Endodermal cell (in vitro differentiated cells): ENCODE measurements at regions not wholly inside any gene's neighbourhood (a gene's known extent, or its start where the extent isn't known, plus 50 kb on each side); places are given as distances from the start of the nearest gene placed in this dataset.

ENCODE experiments used
- DNase-seq: peaks from one replicate; pipeline ENCODE4 v3.0.0-alpha.2; 2017
- H3K27ac ChIP-seq: 2 replicates; pipeline ENCODE4 v1.5.1; 2013; ENCODE audit warnings: mild to moderate bottlenecking, low read depth, low read length, moderate library complexity
- H3K27me3 ChIP-seq: 2 replicates; pipeline ENCODE4 v1.6.1; 2013; ENCODE audit warnings: mild to moderate bottlenecking, low read length, moderate library complexity; ENCODE audit not compliant: insufficient read depth, control insufficient read depth, poor library complexity, severe bottlenecking
- H3K36me3 ChIP-seq: 2 replicates; pipeline ENCODE4 v1.7.0; 2013; ENCODE audit warnings: mild to moderate bottlenecking, low read length, moderate library complexity; ENCODE audit not compliant: control insufficient read depth, insufficient read depth
- H3K4me1 ChIP-seq: one replicate; pipeline ENCODE4 v1.7.0; 2013; ENCODE audit warnings: low read length; ENCODE audit not compliant: control insufficient read depth, insufficient read depth
- H3K4me3 ChIP-seq: 2 replicates; pipeline ENCODE4 v1.5.1; 2013; ENCODE audit warnings: mild to moderate bottlenecking, low read length, moderate library complexity
- H3K9ac ChIP-seq: 2 replicates; pipeline ENCODE4 v1.6.1; 2013; ENCODE audit warnings: mild to moderate bottlenecking, low read length, moderate library complexity; ENCODE audit not compliant: poor library complexity, severe bottlenecking; ENCODE audit errors: extremely low read depth
- H3K9me3 ChIP-seq: 2 replicates; pipeline ENCODE4 v1.6.1; 2013; ENCODE audit warnings: mild to moderate bottlenecking, low read length, moderate library complexity; ENCODE audit not compliant: control insufficient read depth
- H3K27ac Mint-ChIP-seq: 2 replicates; pipeline ENCODE4 v1.8.0; 2020; ENCODE audit warnings: mixed read lengths
- H3K27me3 Mint-ChIP-seq: 2 replicates; pipeline ENCODE4 v1.8.0; 2021; ENCODE audit warnings: mild to moderate bottlenecking, mixed read lengths; ENCODE audit not compliant: insufficient read depth
- H3K36me3 Mint-ChIP-seq: 2 replicates; pipeline ENCODE4 v1.8.0; 2020; ENCODE audit warnings: low read depth, mixed read lengths
- H3K4me1 Mint-ChIP-seq: 2 replicates; pipeline ENCODE4 v1.8.0; 2020; ENCODE audit warnings: mixed read lengths
- H3K4me3 Mint-ChIP-seq: 2 replicates; pipeline ENCODE4 v1.8.0; 2020; ENCODE audit warnings: mild to moderate bottlenecking, moderate library complexity, mixed read lengths
- H3K9me3 Mint-ChIP-seq: 2 replicates; pipeline ENCODE4 v1.8.0; 2020; ENCODE audit warnings: mild to moderate bottlenecking, mixed read lengths
- WGBS, 2 experiments: methylation state at CpG; one replicate each; pipeline versions ENCODE4 v1.1.5 to v1.1.7; 2013; ENCODE audit warnings: missing lambda C conversion rate in 2 of 2, mixed read lengths in 1 of 2; ENCODE audit not compliant: insufficient coverage in 1 of 2, insufficient read length in 1 of 2; 5-methylcytosine and 5-hydroxymethylcytosine counted together
- TF ChIP-seq, protein P1 (sequence below): fragments of 200-600 bp; sonication (generic); conservative IDR thresholded peaks from 2 replicates; pipeline ENCODE4 v1.5.0; 2021; ENCODE audit warnings: antibody characterized with exemption, mild to moderate bottlenecking

DNA sequence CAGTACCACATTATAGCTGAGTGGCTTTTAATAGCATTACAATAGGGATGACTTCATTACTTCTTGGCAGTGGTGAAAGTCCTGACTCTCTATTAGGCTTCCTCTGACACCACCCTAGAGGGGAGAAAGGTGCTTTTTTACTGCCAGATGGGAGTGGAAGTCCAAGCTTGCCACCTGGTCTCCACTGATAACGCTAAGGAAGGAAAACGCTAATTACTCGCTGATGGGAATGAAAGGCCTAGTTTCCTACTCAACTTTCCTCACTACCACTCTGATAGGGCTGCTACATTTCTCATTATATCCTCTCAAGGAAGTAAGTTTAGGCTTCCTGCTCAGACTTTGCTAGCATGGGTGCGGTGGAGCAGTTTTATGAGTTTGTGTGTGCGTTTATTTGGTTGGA is 62.3 kb upstream of the PAGE3 start:
- Mint-ChIP-seq H3K4me1 (no peaks in the 10 kb centered on the region), H3K27me3 (no peaks in the 10 kb centered on the region), H3K36me3 (no peaks in the 10 kb centered on the region), H3K9me3 (peaks cover 64% of the 10 kb centered on the region), H3K27ac (no peak overlapping the region), H3K4me3 (no peak overlapping the region)
- Histone ChIP-seq H3K4me3 (no peak overlapping the region), H3K9me3 (no peaks in the 10 kb centered on the region), H3K27me3 (no peaks in the 10 kb centered on the region), H3K27ac (no peak overlapping the region), H3K36me3 (no peaks in the 10 kb centered on the region), H3K9ac (no peak overlapping the region), H3K4me1 (no peaks in the 10 kb centered on the region)
- TF ChIP-seq, protein P1, sequence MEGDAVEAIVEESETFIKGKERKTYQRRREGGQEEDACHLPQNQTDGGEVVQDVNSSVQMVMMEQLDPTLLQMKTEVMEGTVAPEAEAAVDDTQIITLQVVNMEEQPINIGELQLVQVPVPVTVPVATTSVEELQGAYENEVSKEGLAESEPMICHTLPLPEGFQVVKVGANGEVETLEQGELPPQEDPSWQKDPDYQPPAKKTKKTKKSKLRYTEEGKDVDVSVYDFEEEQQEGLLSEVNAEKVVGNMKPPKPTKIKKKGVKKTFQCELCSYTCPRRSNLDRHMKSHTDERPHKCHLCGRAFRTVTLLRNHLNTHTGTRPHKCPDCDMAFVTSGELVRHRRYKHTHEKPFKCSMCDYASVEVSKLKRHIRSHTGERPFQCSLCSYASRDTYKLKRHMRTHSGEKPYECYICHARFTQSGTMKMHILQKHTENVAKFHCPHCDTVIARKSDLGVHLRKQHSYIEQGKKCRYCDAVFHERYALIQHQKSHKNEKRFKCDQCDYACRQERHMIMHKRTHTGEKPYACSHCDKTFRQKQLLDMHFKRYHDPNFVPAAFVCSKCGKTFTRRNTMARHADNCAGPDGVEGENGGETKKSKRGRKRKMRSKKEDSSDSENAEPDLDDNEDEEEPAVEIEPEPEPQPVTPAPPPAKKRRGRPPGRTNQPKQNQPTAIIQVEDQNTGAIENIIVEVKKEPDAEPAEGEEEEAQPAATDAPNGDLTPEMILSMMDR = no peak
- no peak for DNase-seq
- WGBS, 2 experiments = 94% methylated on average over 4 of the region's 5 CpGs; no CpG with 5 or more reads in 1 of the 2 experiments

DNA sequence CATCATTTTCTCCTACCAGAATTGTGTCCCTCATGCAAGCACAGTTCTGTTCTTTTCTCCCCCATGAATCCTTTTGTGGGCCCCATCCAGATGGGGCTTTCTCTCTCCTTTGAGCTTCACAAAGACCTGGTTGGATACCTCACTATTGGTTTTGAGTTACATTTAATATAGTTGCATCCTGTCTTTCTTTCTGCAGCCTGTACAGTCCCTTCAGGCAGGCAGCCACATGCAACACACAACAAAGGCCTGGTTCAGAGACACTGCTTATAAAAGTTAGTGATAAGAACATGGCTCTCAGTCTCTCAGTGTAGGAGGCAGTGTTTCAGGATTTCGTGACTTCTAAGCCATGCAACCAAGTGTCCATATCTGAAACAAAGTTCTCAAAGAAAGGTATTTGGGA is 70.6 kb upstream of the PAGE3 start:
- H3K36me3 ChIP-seq = no peaks in the 10 kb centered on the region
- no peak overlapping the region for H3K27ac ChIP-seq
- Mint-ChIP-seq H3K27me3 (peaks cover 2% of the 10 kb centered on the region), H3K27ac (no peak overlapping the region), H3K36me3 (no peaks in the 10 kb centered on the region), H3K9me3 (peaks cover 55% of the 10 kb centered on the region), H3K4me3 (no peak overlapping the region), H3K4me1 (no peaks in the 10 kb centered on the region)
- H3K9me3 ChIP-seq = no peaks in the 10 kb centered on the region
- H3K4me1 ChIP-seq = no peaks in the 10 kb centered on the region
- H3K27me3 ChIP-seq = no peaks in the 10 kb centered on the region
- H3K4me3 ChIP-seq = no peak overlapping the region
- TF ChIP-seq, protein P1 = no peak
- no peak for DNase-seq
- whole genome bisulfite sequencing, 2 experiments = 40 to 57% methylated on average over 1 of the region's 1 CpG
- no peak overlapping the region for H3K9ac ChIP-seq

DNA sequence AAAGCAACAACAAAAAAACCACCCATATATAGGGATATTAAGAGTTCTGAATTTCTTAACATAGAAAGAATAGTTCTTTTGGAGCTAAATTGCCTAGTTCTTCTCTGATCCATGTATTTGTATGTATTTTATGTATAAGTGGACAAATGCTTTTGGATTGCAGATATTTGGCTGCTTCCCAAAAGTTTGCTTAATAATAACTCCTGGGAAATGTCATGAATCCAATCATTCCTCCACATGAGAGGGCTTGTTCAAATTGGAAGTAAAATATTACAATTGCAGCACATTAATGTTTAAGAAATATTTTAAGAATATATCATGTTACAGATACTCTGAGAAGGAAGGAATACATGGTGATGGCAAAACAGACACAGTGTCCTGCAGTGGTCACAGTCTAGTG is 71.5 kb upstream of the PAGE3 start:
- H3K4me3 Mint-ChIP-seq = no peak overlapping the region
- H3K4me1 Mint-ChIP-seq = peaks cover 4% of the 10 kb centered on the region
- H3K27ac Mint-ChIP-seq = no peak overlapping the region
- Histone ChIP-seq H3K27ac (no peak overlapping the region), H3K9me3 (no peaks in the 10 kb centered on the region), H3K4me3 (no peak overlapping the region), H3K4me1 (no peaks in the 10 kb centered on the region), H3K36me3 (no peaks in the 10 kb centered on the region), H3K27me3 (no peaks in the 10 kb centered on the region), H3K9ac (no peak overlapping the region)
- TF ChIP-seq, protein P1 = no peak
- H3K36me3 Mint-ChIP-seq = no peaks in the 10 kb centered on the region
- DNase-seq = no peak
- H3K9me3 Mint-ChIP-seq = peaks cover 60% of the 10 kb centered on the region
- H3K27me3 Mint-ChIP-seq = peaks cover 2% of the 10 kb centered on the region
